Stimulated activated CD4-positive, alpha-beta T cell treated with anti-CD3 and anti-CD28 coated beads, Interleukin-1b, Interleukin-23, amount 100 ng/mL, for 48 hours (primary cell): ENCODE measurements at regions not wholly inside any gene's neighbourhood (a gene's known extent, or its start where the extent isn't known, plus 50 kb on each side); places are given as distances from the start of the nearest gene placed in this dataset.

ENCODE experiments used
- DNase-seq: peaks from one replicate; pipeline ENCODE4 v3.0.0-alpha.2; 2020

GRCh38 chr9:675697-676370, 165.7 kb upstream of the DMRT1 start:
- no peak for DNase-seq

GRCh38 chr9:676780-677438, 164.6 kb upstream of the DMRT1 start:
- no peak for DNase-seq

- DNase-seq, result no peak
These were observed 163.9 kb upstream of the DMRT1 start for GRCh38 chr9:677461-678097.

- DNase-seq, result no peak
These were observed 162.6 kb upstream of the DMRT1 start for GRCh38 chr9:678897-679296.

- DNase-seq, result no peak
These were observed 162.0 kb upstream of the DMRT1 start for GRCh38 chr9:679462-679861.

- no peak for DNase-seq
These were observed 161.4 kb upstream of the DMRT1 start for GRCh38 chr9:680106-680505.

GRCh38 chr9:682633-683508, 158.6 kb upstream of the DMRT1 start:
- no peak for DNase-seq

GRCh38 chr9:683509-684021, 157.9 kb upstream of the DMRT1 start:
- DNase-seq, result no peak

- no peak for DNase-seq
These were observed 157.2 kb upstream of the DMRT1 start for GRCh38 chr9:684054-684890.

GRCh38 chr9:684941-685340, 156.6 kb upstream of the DMRT1 start:
- no peak for DNase-seq

GRCh38 chr9:686321-686813, 155.1 kb upstream of the DMRT1 start:
- DNase-seq, result no peak

- DNase-seq, result no peak
These were observed 154.3 kb upstream of the DMRT1 start for GRCh38 chr9:687034-687785.

- no peak for DNase-seq
These were observed 153.5 kb upstream of the DMRT1 start for GRCh38 chr9:687994-688393.

- DNase-seq, result no peak
These were observed 150.9 kb upstream of the DMRT1 start for GRCh38 chr9:690517-691111.

GRCh38 chr9:691825-692400, 149.6 kb upstream of the DMRT1 start:
- DNase-seq, result no peak

GRCh38 chr9:692636-693129, 148.8 kb upstream of the DMRT1 start:
- no peak for DNase-seq

GRCh38 chr9:693201-694091, 148.1 kb upstream of the DMRT1 start:
- no peak for DNase-seq

GRCh38 chr9:694092-694402, 147.4 kb upstream of the DMRT1 start:
- no peak for DNase-seq

GRCh38 chr9:694403-695154, 146.9 kb upstream of the DMRT1 start:
- DNase-seq, result no peak
